ENCODE measurements at regions not wholly inside any gene's neighbourhood (a gene's known extent, or its start where the extent isn't known, plus 50 kb on each side); places are given as distances from the start of the nearest gene placed in this dataset.

- no peak overlapping the region for H2BK15ac ChIP-seq (ENCODE audit: low read length)
Measured at GRCh38 chr17:70270554-70270953, 101.2 kb downstream of the KCNJ2 start.

More at GRCh38 chr17:70270554-70270953, 101.2 kb downstream of the KCNJ2 start:
- no peak overlapping the region for H3K4me3 ChIP-seq (ENCODE audit: extremely low read depth in 1 of 4, insufficient read depth in 2 of 4, low read depth in 3 of 4, low read length in 4 of 4)
- H4K91ac ChIP-seq (replicated peaks; ENCODE audit: insufficient read length, low read length): no peak overlapping the region
- no peak overlapping the region for H2BK5ac ChIP-seq (ENCODE audit: low read depth, low read length)
- no peak overlapping the region for H3K14ac ChIP-seq (ENCODE audit: insufficient read length)
- H3K36me3 ChIP-seq (ENCODE audit: control insufficient read depth in 2 of 4, insufficient read depth in 4 of 4, low read length in 3 of 4): no peaks in the 10 kb centered on the region
- H3K23ac ChIP-seq (ENCODE audit: insufficient read length): no peak overlapping the region
- no peak overlapping the region for H2BK12ac ChIP-seq (ENCODE audit: low read depth, low read length)
- no peak overlapping the region for H4K8ac ChIP-seq (ENCODE audit: extremely low read depth, insufficient read depth, low read length)
- 79% methylated on average over 7 of the region's 7 CpGs; no CpG with 5 or more reads in 1 of the 2 experiments for WGBS, 2 experiments (ENCODE audit: extremely low coverage in 1 of 2, insufficient coverage in 1 of 2, insufficient read length in 1 of 2, insufficient replicate concordance in 2 of 2, low coverage in 1 of 2, low lambda C conversion rate in 2 of 2, missing lambda C conversion rate in 1 of 2)
- no peaks in the 10 kb centered on the region for H3K23me2 ChIP-seq (ENCODE audit: low read depth, low read length)
- no peaks in the 10 kb centered on the region for H3K4me1 ChIP-seq (replicated peaks in 1 of 4; ENCODE audit: control insufficient read depth in 3 of 4, insufficient read depth in 4 of 4, low read length in 3 of 4)
- FAIRE-seq: no peak
- no peak overlapping the region for H3K18ac ChIP-seq (ENCODE audit: extremely low read depth, low read length)
- H2BK120ac ChIP-seq (replicated peaks; ENCODE audit: low read depth, low read length): no peak overlapping the region
- DNase-seq (ENCODE audit: low read depth in 1 of 2, low spot score in 2 of 2): no peak
- H2AFZ ChIP-seq (ENCODE audit: low read length): no peak overlapping the region
- no peak overlapping the region for H3K4me2 ChIP-seq (ENCODE audit: insufficient read depth in 1 of 2, low read depth in 2 of 2, low read length in 2 of 2)
- POLR2A ChIA-PET (ENCODE audit: partially characterized antibody): no interaction called here
- no peaks in the 10 kb centered on the region for H3K79me1 ChIP-seq (ENCODE audit: low read depth, low read length)
- no peak overlapping the region for H3K9ac ChIP-seq (replicated peaks in 1 of 4; ENCODE audit: extremely low read depth in 1 of 4, low read depth in 3 of 4, low read length in 3 of 4)
- no peak overlapping the region for H2AK5ac ChIP-seq (ENCODE audit: low read depth, low read length)
- H3K9me3 ChIP-seq (ENCODE audit: insufficient read depth in 2 of 2, low read depth in 1 of 2, low read length in 1 of 2): no peaks in the 10 kb centered on the region
- H3K79me2 ChIP-seq (ENCODE audit: control insufficient read depth in 1 of 2, insufficient read depth in 2 of 2, low read length in 2 of 2): no peaks in the 10 kb centered on the region
- CTCF ChIA-PET (ENCODE audit: partially characterized antibody): interaction anchor here (0.6 to 1.5 kb wide), 6 partner anchors 10 to 359 kb away, joined by 3 to 6 read pairs (median 4); no protein-coding TSS in a partner anchor
- no peak overlapping the region for H3K4ac ChIP-seq (replicated peaks; ENCODE audit: insufficient read length, low read depth, low read length)
- H3K56ac ChIP-seq (replicated peaks; ENCODE audit: insufficient read length, low read depth, low read length): no peak overlapping the region
- H4K20me1 ChIP-seq (replicated peaks in 1 of 2; ENCODE audit: control insufficient read depth in 1 of 2, insufficient read depth in 2 of 2, low read length in 2 of 2): no peaks in the 10 kb centered on the region
- TF ChIP-seq TCF12 (IDR thresholded peaks at IDR 0.05; ENCODE audit: low read depth, low read length) (no peak), NRF1 (IDR thresholded peaks at IDR 0.05; ENCODE audit: low read depth, low read length) (no peak), FOSL1 (IDR thresholded peaks at IDR 0.05; ENCODE audit: insufficient read depth, low read depth, low read length) (no peak), RFX5 (IDR thresholded peaks at IDR 0.05; ENCODE audit: borderline replicate concordance, low read depth, low read length) (no peak)
- no peaks in the 10 kb centered on the region for H3K27me3 ChIP-seq (replicated peaks in 1 of 4; ENCODE audit: control insufficient read depth in 3 of 4, extremely low read depth in 1 of 4, insufficient read depth in 3 of 4, low read length in 3 of 4)
- H4K5ac ChIP-seq (ENCODE audit: insufficient read length, low read depth, low read length): no peak overlapping the region
- no peak overlapping the region for H2BK20ac ChIP-seq (ENCODE audit: low read length)
- H3K27ac ChIP-seq (ENCODE audit: low read depth, low read length): no peak overlapping the region
